ENCODE measurements at regions not wholly inside any gene's neighbourhood (a gene's known extent, or its start where the extent isn't known, plus 50 kb on each side); places are given as distances from the start of the nearest gene placed in this dataset.

DNA sequence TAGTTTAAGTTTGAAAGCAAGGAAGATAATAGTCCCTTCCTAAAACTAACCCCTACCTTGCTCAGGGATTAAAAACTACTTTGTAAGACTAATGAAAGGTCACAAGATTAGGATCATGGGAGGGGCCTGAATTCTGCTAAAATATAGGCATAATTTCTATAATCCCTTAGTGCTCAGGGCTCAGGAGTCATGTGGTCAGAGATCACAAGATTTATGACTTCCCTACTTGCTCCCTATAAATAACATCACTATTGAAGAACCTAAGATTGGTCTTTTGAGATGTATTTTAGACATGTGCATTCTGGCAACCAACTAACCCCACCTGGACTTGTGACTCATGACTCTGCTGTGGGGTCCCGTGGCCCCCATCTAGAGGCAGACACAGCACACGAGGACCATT is 81.1 kb downstream of the STMND1 start:
- Histone ChIP-seq H3K9ac (ENCODE audit: low read depth in 2 of 2, low read length in 2 of 2) (no peak overlapping the region), H3K27ac (no peak overlapping the region), H3K9me3 (no peaks in the 10 kb centered on the region), H3K4me3 (no peak overlapping the region), H3K27me3 (no peaks in the 10 kb centered on the region), H3K36me3 (no peaks in the 10 kb centered on the region), H3K4me1 (no peaks in the 10 kb centered on the region)
- no peak for DNase-seq
- intact Hi-C loops (cut with DNase I): no loop called here
- TF ChIP-seq, protein P1, sequence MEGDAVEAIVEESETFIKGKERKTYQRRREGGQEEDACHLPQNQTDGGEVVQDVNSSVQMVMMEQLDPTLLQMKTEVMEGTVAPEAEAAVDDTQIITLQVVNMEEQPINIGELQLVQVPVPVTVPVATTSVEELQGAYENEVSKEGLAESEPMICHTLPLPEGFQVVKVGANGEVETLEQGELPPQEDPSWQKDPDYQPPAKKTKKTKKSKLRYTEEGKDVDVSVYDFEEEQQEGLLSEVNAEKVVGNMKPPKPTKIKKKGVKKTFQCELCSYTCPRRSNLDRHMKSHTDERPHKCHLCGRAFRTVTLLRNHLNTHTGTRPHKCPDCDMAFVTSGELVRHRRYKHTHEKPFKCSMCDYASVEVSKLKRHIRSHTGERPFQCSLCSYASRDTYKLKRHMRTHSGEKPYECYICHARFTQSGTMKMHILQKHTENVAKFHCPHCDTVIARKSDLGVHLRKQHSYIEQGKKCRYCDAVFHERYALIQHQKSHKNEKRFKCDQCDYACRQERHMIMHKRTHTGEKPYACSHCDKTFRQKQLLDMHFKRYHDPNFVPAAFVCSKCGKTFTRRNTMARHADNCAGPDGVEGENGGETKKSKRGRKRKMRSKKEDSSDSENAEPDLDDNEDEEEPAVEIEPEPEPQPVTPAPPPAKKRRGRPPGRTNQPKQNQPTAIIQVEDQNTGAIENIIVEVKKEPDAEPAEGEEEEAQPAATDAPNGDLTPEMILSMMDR (IDR thresholded peaks at IDR 0.05): no peak

DNA sequence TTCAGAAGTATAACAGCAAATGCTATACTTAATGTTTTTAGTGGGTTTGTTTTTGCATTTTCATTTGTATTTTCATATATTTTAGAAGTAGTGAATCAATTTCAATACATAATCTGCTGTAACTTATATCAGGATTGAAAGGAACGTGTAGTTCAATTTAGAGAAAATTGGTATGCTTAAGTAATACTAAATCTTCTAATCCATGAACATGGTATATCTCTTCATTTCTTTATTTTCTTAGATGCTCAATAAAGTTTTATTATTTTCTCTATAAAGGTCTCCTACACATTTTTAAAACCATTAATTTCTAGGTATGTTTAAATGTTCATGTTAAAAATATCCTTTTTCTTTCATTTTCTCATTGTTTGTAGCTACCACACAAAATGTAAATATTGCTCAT is 85.1 kb downstream of the STMND1 start:
- TF ChIP-seq, protein P1 (IDR thresholded peaks at IDR 0.05): no peak
- Histone ChIP-seq H3K36me3 (no peaks in the 10 kb centered on the region), H3K4me3 (no peak overlapping the region), H3K27ac (no peak overlapping the region), H3K9ac (ENCODE audit: low read depth in 2 of 2, low read length in 2 of 2) (no peak overlapping the region), H3K27me3 (no peaks in the 10 kb centered on the region), H3K4me1 (no peaks in the 10 kb centered on the region), H3K9me3 (no peaks in the 10 kb centered on the region)
- no peak for DNase-seq
- intact Hi-C loops (cut with DNase I): no loop called here

DNA sequence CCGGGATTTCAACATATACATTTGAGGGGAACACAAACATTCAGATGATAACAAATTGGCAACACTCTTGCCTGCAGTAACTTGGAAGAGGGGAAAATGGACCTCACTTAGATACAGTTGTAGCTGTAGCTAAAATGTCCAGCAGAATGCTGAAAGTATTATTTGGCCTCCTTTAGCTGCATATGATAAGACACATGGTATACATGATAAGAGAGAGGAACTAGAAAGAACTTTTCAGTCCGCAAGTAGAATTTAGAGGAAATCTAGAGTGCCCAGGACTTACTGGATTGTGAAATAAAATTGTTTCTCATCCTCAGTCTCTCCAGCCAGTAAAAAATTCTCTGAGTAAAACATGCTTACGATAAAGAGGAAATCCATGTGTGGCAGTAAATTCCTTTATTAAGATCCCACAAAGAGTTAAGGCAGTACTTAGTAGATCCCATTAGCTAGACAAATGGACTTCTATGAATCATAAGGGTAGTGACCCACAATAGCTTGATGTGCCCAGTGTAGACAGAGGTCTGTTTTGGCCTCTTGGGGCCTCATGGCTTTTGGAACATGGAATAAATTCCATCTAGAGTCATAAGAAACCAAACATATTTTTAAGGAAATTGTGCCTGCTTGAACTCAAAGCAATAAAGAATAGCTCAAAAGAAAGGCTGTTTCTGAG is 87.9 kb upstream of the RBM24 start:
- no peak overlapping the region for H3K4me3 ChIP-seq
- intact Hi-C loops (cut with DNase I): no loop called here

DNA sequence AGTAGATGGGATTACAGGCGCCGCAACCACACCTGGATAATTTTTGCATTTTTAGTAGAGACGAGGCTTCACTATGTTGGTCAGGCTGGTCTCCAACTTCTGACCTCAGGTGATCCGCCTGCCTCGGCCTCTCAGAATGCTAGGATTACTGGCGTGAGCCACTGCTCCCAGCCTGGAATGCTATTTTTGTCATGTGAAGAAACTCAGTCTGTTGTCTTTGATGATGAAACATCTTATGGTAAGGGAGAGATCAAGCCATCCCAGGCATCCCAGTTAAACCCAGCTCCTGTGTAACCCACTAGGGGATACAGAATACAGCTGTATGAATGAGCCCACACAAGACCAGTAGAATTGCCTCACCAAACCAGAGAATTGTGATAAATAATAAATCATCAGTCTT is 83.6 kb upstream of the RBM24 start:
- no peak overlapping the region for H3K4me3 ChIP-seq
- no peak overlapping the region for H3K27ac ChIP-seq
- TF ChIP-seq, protein P1 (IDR thresholded peaks at IDR 0.05): no peak
- intact Hi-C loops (cut with DNase I): no loop called here
- no peak overlapping the region for H3K9ac ChIP-seq (ENCODE audit: low read depth in 2 of 2, low read length in 2 of 2)
- no peaks in the 10 kb centered on the region for H3K36me3 ChIP-seq
- no peaks in the 10 kb centered on the region for H3K9me3 ChIP-seq
- H3K27me3 ChIP-seq: no peaks in the 10 kb centered on the region
- no peak for DNase-seq
- H3K4me1 ChIP-seq: no peaks in the 10 kb centered on the region

More for the DNA sequence above, 87.9 kb upstream of the RBM24 start:
- DNase-seq: no peak
- no peaks in the 10 kb centered on the region for H3K27me3 ChIP-seq
- no peaks in the 10 kb centered on the region for H3K9me3 ChIP-seq
- TF ChIP-seq, protein P1 (IDR thresholded peaks at IDR 0.05): no peak
- no peaks in the 10 kb centered on the region for H3K36me3 ChIP-seq
- no peaks in the 10 kb centered on the region for H3K4me1 ChIP-seq
- no peak overlapping the region for H3K9ac ChIP-seq (ENCODE audit: low read depth in 2 of 2, low read length in 2 of 2)
- no peak overlapping the region for H3K27ac ChIP-seq

DNA sequence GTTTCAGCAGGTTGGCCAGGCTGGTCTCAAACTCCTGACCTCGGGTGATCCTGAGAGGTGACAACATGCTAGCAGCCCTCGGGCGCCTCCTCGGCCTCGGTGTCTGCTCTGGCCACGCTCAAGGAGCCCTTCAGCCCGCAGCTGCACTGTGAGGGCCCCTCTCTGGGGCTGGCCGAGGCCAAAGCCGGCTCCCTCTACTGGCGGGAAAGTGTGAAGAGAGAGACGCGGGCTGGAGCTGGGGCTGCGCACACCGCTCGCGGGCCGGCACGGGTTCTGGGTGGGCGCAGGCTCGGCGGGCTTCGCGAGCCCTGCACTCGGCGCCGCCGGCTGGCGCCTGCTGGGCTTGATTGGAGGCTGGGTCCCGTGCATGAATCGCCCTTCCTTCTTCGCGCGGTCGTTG is 80.8 kb upstream of the RBM24 start:
- Histone ChIP-seq H3K4me3 (no peak overlapping the region), H3K9me3 (no peaks in the 10 kb centered on the region), H3K4me1 (no peaks in the 10 kb centered on the region), H3K36me3 (no peaks in the 10 kb centered on the region), H3K9ac (ENCODE audit: low read depth in 2 of 2, low read length in 2 of 2) (no peak overlapping the region), H3K27ac (no peak overlapping the region), H3K27me3 (no peaks in the 10 kb centered on the region)
- no peak for DNase-seq
- intact Hi-C loops (cut with DNase I): no loop called here
- TF ChIP-seq, protein P1 (IDR thresholded peaks at IDR 0.05): no peak
